Urinary bladder (tissue), 3 donors: ENCODE measurements at regions not wholly inside any gene's neighbourhood (a gene's known extent, or its start where the extent isn't known, plus 50 kb on each side); places are given as distances from the start of the nearest gene placed in this dataset.
"Not testable (repeated sequence)": the region's sequence is repeated elsewhere in the genome, so short reads cannot be mapped to it uniquely, and the experiment has no call there.

Experiments used
- DNase-seq: peaks from one replicate; pipeline ENCODE4 v3.0.0-alpha.2; 2015; ENCODE audit errors: extremely low spot score
- H3K27ac ChIP-seq: one replicate; pipeline ENCODE4 v1.5.1; 2013; ENCODE audit warnings: low read depth, mild to moderate bottlenecking, moderate library complexity
- H3K36me3 ChIP-seq: one replicate; pipeline ENCODE4 v1.6.1; 2013; ENCODE audit warnings: mild to moderate bottlenecking, moderate library complexity; ENCODE audit not compliant: insufficient read depth
- H3K4me1 ChIP-seq: one replicate; pipeline ENCODE4 v1.6.1; 2013; ENCODE audit warnings: mild to moderate bottlenecking, moderate library complexity; ENCODE audit not compliant: insufficient read depth
- H3K4me3 ChIP-seq: one replicate; pipeline ENCODE4 v1.5.1; 2013; ENCODE audit warnings: low read depth, low read length
- WGBS: extraction: QIAGEN DNeasy Blood & Tissue Kit; methylation state at CpG from one replicate; pipeline ENCODE4 v1.1.7; 2013; 5-methylcytosine and 5-hydroxymethylcytosine counted together
- donor health status: healthy with polysubstance abuse.
- donor health status: healthy.

GRCh38 chr2:106020821-106021661, 173.1 kb downstream of the UXS1 start:
- 25% methylated on average over 12 of the region's 12 CpGs for WGBS
- DNase-seq = peak; percentile 14
- Histone ChIP-seq H3K36me3 (no peaks in the 10 kb centered on the region), H3K27ac (no peak overlapping the region), H3K4me1 (peaks cover 1% of the 10 kb centered on the region), H3K4me3 (no peak overlapping the region)

GRCh38 chr2:106020032-106020431, 174.1 kb downstream of the UXS1 start:
- Histone ChIP-seq H3K4me1 (peaks cover 1% of the 10 kb centered on the region), H3K4me3 (no peak overlapping the region), H3K27ac (no peak overlapping the region), H3K36me3 (no peaks in the 10 kb centered on the region)
- peak; percentile 14 for DNase-seq
- 32% methylated on average over 4 of the region's 4 CpGs for WGBS

- H3K27ac ChIP-seq = no peak overlapping the region
- DNase-seq = no peak
Observed at GRCh38 chr2:106018141-106018540, 176.0 kb downstream of the UXS1 start.

GRCh38 chr2:106012591-106013347, 181.3 kb downstream of the UXS1 start:
- Histone ChIP-seq H3K4me1 (no peaks in the 10 kb centered on the region), H3K27ac (no peak overlapping the region), H3K4me3 (no peak overlapping the region), H3K36me3 (no peaks in the 10 kb centered on the region)
- no peak for DNase-seq
- 97% methylated on average over 3 of the region's 3 CpGs for whole genome bisulfite sequencing

More at GRCh38 chr2:106018141-106018540, 176.0 kb downstream of the UXS1 start:
- Histone ChIP-seq H3K36me3 (no peaks in the 10 kb centered on the region), H3K4me3 (no peak overlapping the region), H3K4me1 (peaks cover 1% of the 10 kb centered on the region)
- 73% methylated on average over 5 of the region's 5 CpGs for WGBS

- no peak for DNase-seq
- no peak overlapping the region for H3K27ac ChIP-seq
- H3K4me3 ChIP-seq = no peak overlapping the region
- H3K4me1 ChIP-seq = no peaks in the 10 kb centered on the region
- WGBS = 60% methylated on average over 4 of the region's 4 CpGs
- no peaks in the 10 kb centered on the region for H3K36me3 ChIP-seq
Observed at GRCh38 chr2:106012001-106012590, 182.0 kb downstream of the UXS1 start.

GRCh38 chr2:106011380-106011779, 182.7 kb downstream of the UXS1 start:
- Histone ChIP-seq H3K27ac (no peak overlapping the region), H3K36me3 (no peaks in the 10 kb centered on the region), H3K4me1 (no peaks in the 10 kb centered on the region), H3K4me3 (no peak overlapping the region)
- no peak for DNase-seq
- WGBS = 83% methylated on average over 2 of the region's 2 CpGs

GRCh38 chr2:106010818-106011355, 183.2 kb downstream of the UXS1 start:
- H3K4me3 ChIP-seq = no peak overlapping the region
- H3K4me1 ChIP-seq = no peaks in the 10 kb centered on the region
- H3K36me3 ChIP-seq = no peaks in the 10 kb centered on the region
- 80% methylated on average over 6 of the region's 6 CpGs for WGBS
- no peak overlapping the region for H3K27ac ChIP-seq
- no peak for DNase-seq

GRCh38 chr2:106009096-106009495, 185.0 kb downstream of the UXS1 start:
- Histone ChIP-seq H3K36me3 (no peaks in the 10 kb centered on the region), H3K27ac (no peak overlapping the region), H3K4me1 (no peaks in the 10 kb centered on the region), H3K4me3 (no peak overlapping the region)
- no peak for DNase-seq
- 85% methylated on average over 1 of the region's 1 CpG for WGBS

- 100% methylated on average over 1 of the region's 1 CpG for WGBS
- no peaks in the 10 kb centered on the region for H3K36me3 ChIP-seq
Observed at GRCh38 chr2:106004851-106005250, 189.2 kb downstream of the UXS1 start.

GRCh38 chr2:105999211-105999989, 194.7 kb downstream of the UXS1 start:
- Histone ChIP-seq H3K4me3 (no peak overlapping the region), H3K27ac (no peak overlapping the region), H3K36me3 (no peaks in the 10 kb centered on the region), H3K4me1 (no peaks in the 10 kb centered on the region)
- no peak for DNase-seq
- WGBS = 56% methylated on average over 6 of the region's 6 CpGs

More at GRCh38 chr2:106004851-106005250, 189.2 kb downstream of the UXS1 start:
- Histone ChIP-seq H3K4me1 (no peaks in the 10 kb centered on the region), H3K4me3 (no peak overlapping the region), H3K27ac (no peak overlapping the region)
- DNase-seq = no peak

GRCh38 chr2:105997711-105998110, 196.4 kb downstream of the UXS1 start:
- H3K4me1 ChIP-seq = no peaks in the 10 kb centered on the region
- DNase-seq = no peak
- H3K36me3 ChIP-seq = no peaks in the 10 kb centered on the region
- WGBS = 89% methylated on average over 2 of the region's 2 CpGs
- H3K4me3 ChIP-seq = no peak overlapping the region
- no peak overlapping the region for H3K27ac ChIP-seq

GRCh38 chr2:105990624-105991023, 203.5 kb downstream of the UXS1 start:
- Histone ChIP-seq H3K4me3 (no peak overlapping the region), H3K27ac (no peak overlapping the region), H3K36me3 (no peaks in the 10 kb centered on the region), H3K4me1 (no peaks in the 10 kb centered on the region)
- no peak for DNase-seq
- 87% methylated on average over 6 of the region's 6 CpGs for WGBS

GRCh38 chr2:105989803-105990202, 204.3 kb downstream of the UXS1 start:
- not testable (repeated sequence) for H3K27ac ChIP-seq, DNase-seq
- 59% methylated on average over 2 of the region's 2 CpGs for WGBS

More at GRCh38 chr2:105989803-105990202, 204.3 kb downstream of the UXS1 start:
- not testable (repeated sequence) for H3K4me1 ChIP-seq, H3K4me3 ChIP-seq, H3K36me3 ChIP-seq
